ENCODE measurements at regions not wholly inside any gene's neighbourhood (a gene's known extent, or its start where the extent isn't known, plus 50 kb on each side); places are given as distances from the start of the nearest gene placed in this dataset.

GRCh38 chr3:115275896-115276295 lies 128.8 kb upstream of the ZBTB20 start:
- H3K27me3 Mint-ChIP-seq (ENCODE audit: insufficient read depth, unreplicated experiment) = peaks cover 10% of the 10 kb centered on the region

DNA sequence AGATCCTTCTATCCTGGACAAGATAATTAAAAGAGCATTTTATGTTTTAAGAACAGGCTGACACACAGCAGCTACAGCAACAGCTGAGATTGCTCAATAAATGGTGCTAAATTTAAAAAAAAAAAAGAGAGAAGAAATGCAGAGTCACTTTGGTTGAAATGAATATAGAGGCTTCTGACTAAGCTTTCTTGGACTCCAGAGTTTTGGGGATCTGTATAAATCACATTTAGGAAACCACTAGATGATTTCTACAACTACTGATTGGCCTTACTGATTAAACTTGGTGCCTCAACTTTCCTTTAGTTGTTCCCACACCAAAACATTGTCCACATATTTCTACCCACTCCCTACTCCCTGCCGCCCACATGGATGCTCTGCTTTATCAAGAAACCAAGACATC lies 132.9 kb upstream of the ZBTB20 start:
- ChIA-PET POLR2A (no interaction called here), CTCF (no interaction called here)
- H3K27ac Mint-ChIP-seq (ENCODE audit: unreplicated experiment) = no peak overlapping the region
- no peaks in the 10 kb centered on the region for H3K36me3 Mint-ChIP-seq (ENCODE audit: insufficient read depth, unreplicated experiment)
- H3K4me3 ChIP-seq (ENCODE audit: low read depth, low read length) = no peak overlapping the region
- intact Hi-C loops (cut with micrococcal nuclease; ENCODE audit: unreplicated experiment) = no loop called here
- no peaks in the 10 kb centered on the region for H3K36me3 ChIP-seq (ENCODE audit: control insufficient read depth, insufficient read depth, low read length)
- DNase-seq = no peak
- BruUV-seq (replicated peaks) = no TSS peak
- H3K9me3 ChIP-seq = no peaks in the 10 kb centered on the region
- peaks cover 13% of the 10 kb centered on the region for H3K27me3 Mint-ChIP-seq (ENCODE audit: insufficient read depth, unreplicated experiment)
- H3K9me3 Mint-ChIP-seq (ENCODE audit: unreplicated experiment) = no peaks in the 10 kb centered on the region
- H3K4me3 Mint-ChIP-seq (ENCODE audit: unreplicated experiment) = no peak overlapping the region
- no peaks in the 10 kb centered on the region for H3K4me1 Mint-ChIP-seq (ENCODE audit: low read depth, unreplicated experiment)
- H3K27me3 ChIP-seq (replicated peaks; ENCODE audit: control insufficient read depth, insufficient read depth, low read length) = no peaks in the 10 kb centered on the region
- H3K4me1 ChIP-seq = no peaks in the 10 kb centered on the region
- TF ChIP-seq, protein P1, sequence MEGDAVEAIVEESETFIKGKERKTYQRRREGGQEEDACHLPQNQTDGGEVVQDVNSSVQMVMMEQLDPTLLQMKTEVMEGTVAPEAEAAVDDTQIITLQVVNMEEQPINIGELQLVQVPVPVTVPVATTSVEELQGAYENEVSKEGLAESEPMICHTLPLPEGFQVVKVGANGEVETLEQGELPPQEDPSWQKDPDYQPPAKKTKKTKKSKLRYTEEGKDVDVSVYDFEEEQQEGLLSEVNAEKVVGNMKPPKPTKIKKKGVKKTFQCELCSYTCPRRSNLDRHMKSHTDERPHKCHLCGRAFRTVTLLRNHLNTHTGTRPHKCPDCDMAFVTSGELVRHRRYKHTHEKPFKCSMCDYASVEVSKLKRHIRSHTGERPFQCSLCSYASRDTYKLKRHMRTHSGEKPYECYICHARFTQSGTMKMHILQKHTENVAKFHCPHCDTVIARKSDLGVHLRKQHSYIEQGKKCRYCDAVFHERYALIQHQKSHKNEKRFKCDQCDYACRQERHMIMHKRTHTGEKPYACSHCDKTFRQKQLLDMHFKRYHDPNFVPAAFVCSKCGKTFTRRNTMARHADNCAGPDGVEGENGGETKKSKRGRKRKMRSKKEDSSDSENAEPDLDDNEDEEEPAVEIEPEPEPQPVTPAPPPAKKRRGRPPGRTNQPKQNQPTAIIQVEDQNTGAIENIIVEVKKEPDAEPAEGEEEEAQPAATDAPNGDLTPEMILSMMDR (IDR thresholded peaks at IDR 0.05; ENCODE audit: insufficient read depth in 1 of 2, low read depth in 1 of 2, low read length in 1 of 2, severe bottlenecking in 1 of 2, unreplicated experiment in 1 of 2) = no peak

More at GRCh38 chr3:115275896-115276295, 128.8 kb upstream of the ZBTB20 start:
- H3K36me3 Mint-ChIP-seq (ENCODE audit: insufficient read depth, unreplicated experiment) = no peaks in the 10 kb centered on the region
- no peak overlapping the region for H3K4me3 Mint-ChIP-seq (ENCODE audit: unreplicated experiment)
- POLR2A ChIA-PET = no interaction called here
- CTCF ChIA-PET = no interaction called here
- BruUV-seq (replicated peaks) = no TSS peak
- Histone ChIP-seq H3K9me3 (no peaks in the 10 kb centered on the region), H3K4me3 (ENCODE audit: low read depth, low read length) (no peak overlapping the region), H3K27me3 (replicated peaks; ENCODE audit: control insufficient read depth, insufficient read depth, low read length) (no peaks in the 10 kb centered on the region), H3K36me3 (ENCODE audit: control insufficient read depth, insufficient read depth, low read length) (no peaks in the 10 kb centered on the region), H3K4me1 (no peaks in the 10 kb centered on the region)
- H3K4me1 Mint-ChIP-seq (ENCODE audit: low read depth, unreplicated experiment) = no peaks in the 10 kb centered on the region
- no peak overlapping the region for H3K27ac Mint-ChIP-seq (ENCODE audit: unreplicated experiment)
- DNase-seq = no peak
- intact Hi-C loops (cut with micrococcal nuclease; ENCODE audit: unreplicated experiment) = no loop called here
- H3K9me3 Mint-ChIP-seq (ENCODE audit: unreplicated experiment) = no peaks in the 10 kb centered on the region
- TF ChIP-seq, protein P1 (IDR thresholded peaks at IDR 0.05; ENCODE audit: insufficient read depth in 1 of 2, low read depth in 1 of 2, low read length in 1 of 2, severe bottlenecking in 1 of 2, unreplicated experiment in 1 of 2) = no peak

GRCh38 chr3:115280506-115280905 lies 133.4 kb upstream of the ZBTB20 start:
- Mint-ChIP-seq H3K36me3 (ENCODE audit: insufficient read depth, unreplicated experiment) (no peaks in the 10 kb centered on the region), H3K27ac (ENCODE audit: unreplicated experiment) (no peak overlapping the region), H3K4me3 (ENCODE audit: unreplicated experiment) (no peak overlapping the region), H3K9me3 (ENCODE audit: unreplicated experiment) (no peaks in the 10 kb centered on the region), H3K4me1 (ENCODE audit: low read depth, unreplicated experiment) (no peaks in the 10 kb centered on the region), H3K27me3 (ENCODE audit: insufficient read depth, unreplicated experiment) (peaks cover 13% of the 10 kb centered on the region)
- intact Hi-C loops (cut with micrococcal nuclease; ENCODE audit: unreplicated experiment) = no loop called here
- H3K4me3 ChIP-seq (ENCODE audit: low read depth, low read length) = no peak overlapping the region
- no peaks in the 10 kb centered on the region for H3K4me1 ChIP-seq
- ChIA-PET CTCF (no interaction called here), POLR2A (no interaction called here)
- no peaks in the 10 kb centered on the region for H3K36me3 ChIP-seq (ENCODE audit: control insufficient read depth, insufficient read depth, low read length)
- BruUV-seq (replicated peaks) = no TSS peak
- no peaks in the 10 kb centered on the region for H3K9me3 ChIP-seq
- TF ChIP-seq, protein P1 (IDR thresholded peaks at IDR 0.05; ENCODE audit: insufficient read depth in 1 of 2, low read depth in 1 of 2, low read length in 1 of 2, severe bottlenecking in 1 of 2, unreplicated experiment in 1 of 2) = no peak
- DNase-seq = no peak
- no peaks in the 10 kb centered on the region for H3K27me3 ChIP-seq (replicated peaks; ENCODE audit: control insufficient read depth, insufficient read depth, low read length)
